SK-N-SH (cell line): ENCODE measurements at regions not wholly inside any gene's neighbourhood (a gene's known extent, or its start where the extent isn't known, plus 50 kb on each side); places are given as distances from the start of the nearest gene placed in this dataset.
"Not testable (repeated sequence)": the region's sequence is repeated elsewhere in the genome, so short reads cannot be mapped to it uniquely, and the experiment has no call there.

Source experiments
- CTCF ChIA-PET: fragments of 300-600, 350-600 bp; formaldehyde crosslinking; extraction: SDS; loops from one replicate; lab custom pipeline; 2021; lab: Yijun Ruan, JAX
- POLR2A ChIA-PET: fragments of 350-600 bp; sonication (Branson Sonifier 250); formaldehyde crosslinking; extraction: SDS; loops from one replicate; lab custom pipeline; 2020; ENCODE audit warnings: antibody characterized with exemption, inconsistent platforms; lab: Yijun Ruan, JAX
- DNase-seq: peaks from one replicate; pipeline ENCODE4 v3.0.0; 2012
- H2AFZ ChIP-seq: fragments of 200-600 bp; sonication (generic); 2 replicates; pipeline ENCODE4 v1.8.1; 2016; ENCODE audit warnings: antibody characterized with exemption, mild to moderate bottlenecking, low read depth
- H3F3A ChIP-seq: fragments of 200-600 bp; sonication (generic); replicated peaks from 2 replicates; pipeline ENCODE3; 2016; ENCODE audit warnings: antibody characterized with exemption, mild to moderate bottlenecking; ENCODE audit not compliant: insufficient read depth
- H3K27ac ChIP-seq, 2 experiments: fragments of 200-500 bp in 1 of 2; fragments of 200-600 bp in 1 of 2; sonication (Bioruptor generic) in 1 of 2; sonication (generic), shearing (Covaris generic) in 1 of 2; 2 replicates each; pipeline versions ENCODE4 v1.5.1 to v1.6.1; 2014 to 2016; ENCODE audit warnings: low read depth in 2 of 2, inconsistent platforms in 1 of 2, low read length in 1 of 2, mild to moderate bottlenecking in 1 of 2, mixed read lengths in 1 of 2
- H3K27me3 ChIP-seq: fragments of 200-600 bp; sonication (generic), shearing (Covaris generic); 2 replicates; pipeline ENCODE4 v1.6.1; 2016; ENCODE audit warnings: mixed run types; ENCODE audit not compliant: insufficient read depth
- H3K36me3 ChIP-seq, 2 experiments: fragments of 200-500 bp in 1 of 2; fragments of 200-600 bp in 1 of 2; sonication (Bioruptor generic) in 1 of 2; sonication (generic) in 1 of 2; replicated peaks in 1 of 2; 2 replicates each; pipeline versions ENCODE3 to v1.5.1; 2014 to 2016; ENCODE audit warnings: low read length in 1 of 2, mild to moderate bottlenecking in 1 of 2; ENCODE audit not compliant: insufficient read depth in 2 of 2, control insufficient read depth in 1 of 2
- H3K4me1 ChIP-seq, 2 experiments: fragments of 200-500 bp in 1 of 2; fragments of 200-600 bp in 1 of 2; sonication (Bioruptor generic) in 1 of 2; sonication (generic), shearing (Covaris generic) in 1 of 2; 2 replicates each; pipeline versions ENCODE4 v1.5.1 to v1.6.1; 2014 to 2016; ENCODE audit warnings: low read depth in 1 of 2, low read length in 1 of 2, mixed run types in 1 of 2; ENCODE audit not compliant: insufficient read depth in 2 of 2, control insufficient read depth in 1 of 2
- H3K4me2 ChIP-seq: fragments of 200-600 bp; sonication (generic), shearing (Covaris generic); 2 replicates; pipeline ENCODE4 v1.6.1; 2017; ENCODE audit warnings: mixed run types
- H3K4me3 ChIP-seq, 2 experiments: fragments of 200-500 bp in 1 of 2; fragments of 200-600 bp in 1 of 2; sonication (Bioruptor generic) in 1 of 2; sonication (generic), shearing (Covaris generic) in 1 of 2; 2 replicates each; pipeline versions ENCODE4 v1.5.1 to v1.8.1; 2014 to 2016; ENCODE audit warnings: low read depth in 2 of 2, inconsistent platforms in 1 of 2, low read length in 1 of 2, mild to moderate bottlenecking in 1 of 2, mixed read lengths in 1 of 2, moderate library complexity in 1 of 2
- H3K79me2 ChIP-seq: fragments of 200-600 bp; sonication (generic); 2 replicates; pipeline ENCODE4 v1.8.1; 2017; ENCODE audit warnings: mild to moderate bottlenecking; ENCODE audit not compliant: insufficient read depth
- H3K9ac ChIP-seq: fragments of 200-600 bp; sonication (generic); 2 replicates; pipeline ENCODE4 v1.6.1; 2017; ENCODE audit warnings: mixed run types
- H3K9me2 ChIP-seq: fragments of 200-600 bp; sonication (generic); 2 replicates; pipeline ENCODE4 v1.6.1; 2017; ENCODE audit warnings: mixed run types
- H3K9me3 ChIP-seq: fragments of 200-600 bp; sonication (generic); 2 replicates; pipeline ENCODE4 v1.6.1; 2017; ENCODE audit warnings: mixed run types, mild to moderate bottlenecking, moderate library complexity
- H4K20me1 ChIP-seq: fragments of 200-600 bp; sonication (generic); 2 replicates; pipeline ENCODE4 v1.6.1; 2017; ENCODE audit warnings: mild to moderate bottlenecking, mixed run types; ENCODE audit not compliant: insufficient read depth
- RAD21 ChIP-seq: IDR thresholded peaks from 2 replicates; pipeline ENCODE4 v1.6.1; 2012; ENCODE audit warnings: mild to moderate bottlenecking, low read length
- WGBS: methylation state at CpG from one replicate; pipeline ENCODE4 v1.1.6; 2017; ENCODE audit warnings: low lambda C conversion rate; 5-methylcytosine and 5-hydroxymethylcytosine counted together

GRCh38 chr1:243010719-243011118 lies 244.4 kb downstream of the CEP170 start:
- H3F3A ChIP-seq, H3K9ac ChIP-seq, H3K27ac ChIP-seq, H4K20me1 ChIP-seq, DNase-seq, H3K4me2 ChIP-seq, H3K4me1 ChIP-seq, H3K79me2 ChIP-seq, H2AFZ ChIP-seq, H3K36me3 ChIP-seq, H3K27me3 ChIP-seq, POLR2A ChIA-PET, CTCF ChIA-PET, H3K9me3 ChIP-seq, H3K4me3 ChIP-seq, H3K9me2 ChIP-seq: not testable (repeated sequence)
- TF ChIP-seq RAD21, result peak; percentile 29
- 0% methylated on average over 1 of the region's 3 CpGs for WGBS

DNA sequence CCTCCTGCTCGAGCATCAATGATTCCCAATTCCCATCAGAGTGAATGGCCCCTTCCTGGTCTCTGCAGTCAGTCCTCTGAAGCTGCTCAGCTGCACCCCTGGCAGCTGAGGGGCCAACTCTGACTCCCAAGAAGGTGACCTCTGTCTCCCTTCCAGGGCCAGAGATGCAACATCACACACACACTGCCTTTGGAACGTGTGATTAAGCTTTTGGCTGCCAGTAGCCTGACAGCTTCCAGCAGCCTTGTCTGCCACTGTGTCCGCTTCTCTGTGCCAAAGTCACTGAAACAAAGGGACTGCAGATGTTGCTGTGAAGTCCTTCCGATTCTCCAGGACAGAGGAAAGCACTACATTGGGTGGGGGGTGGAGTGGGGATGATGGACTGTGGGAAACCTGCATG lies 254.1 kb downstream of the CEP170 start:
- H3K27me3 ChIP-seq, H2AFZ ChIP-seq, H3K4me2 ChIP-seq, H3K4me3 ChIP-seq, H3K9ac ChIP-seq, H3K36me3 ChIP-seq, H4K20me1 ChIP-seq, POLR2A ChIA-PET, H3K9me2 ChIP-seq, CTCF ChIA-PET, H3K9me3 ChIP-seq, H3K4me1 ChIP-seq, H3F3A ChIP-seq, H3K27ac ChIP-seq, H3K79me2 ChIP-seq, DNase-seq: not testable (repeated sequence)
- WGBS, result 15% methylated on average over 3 of the region's 4 CpGs

DNA sequence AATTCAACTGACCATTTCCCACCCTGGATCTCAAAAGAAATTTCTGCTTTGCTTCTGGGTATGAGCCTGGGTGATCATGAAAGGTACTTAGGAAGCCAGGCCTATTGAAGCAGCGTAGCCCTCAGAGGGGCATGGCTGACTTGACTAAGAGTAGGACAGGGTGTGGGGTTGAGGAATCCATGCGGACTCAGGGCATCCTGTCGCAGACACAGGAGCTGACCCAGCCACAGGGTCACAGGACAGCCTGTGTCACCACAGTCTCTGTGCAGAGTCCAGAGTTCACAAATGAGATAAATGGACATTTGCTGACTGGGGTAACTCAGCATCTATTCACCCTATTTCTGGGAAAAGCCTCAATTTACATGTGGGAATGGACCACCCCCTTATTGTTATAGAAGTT lies 262.3 kb downstream of the CEP170 start:
- H3K4me2 ChIP-seq, H3K79me2 ChIP-seq, H3K4me3 ChIP-seq, H3K27ac ChIP-seq, POLR2A ChIA-PET, H4K20me1 ChIP-seq, DNase-seq, CTCF ChIA-PET, H3K36me3 ChIP-seq, H3K4me1 ChIP-seq, H2AFZ ChIP-seq, H3K9ac ChIP-seq, H3K27me3 ChIP-seq, H3K9me2 ChIP-seq, H3K9me3 ChIP-seq, H3F3A ChIP-seq: not testable (repeated sequence)
- 29% methylated on average over 2 of the region's 3 CpGs for WGBS

- POLR2A ChIA-PET, H3K9me3 ChIP-seq, H3K27ac ChIP-seq, H3K4me1 ChIP-seq, H3K79me2 ChIP-seq, H2AFZ ChIP-seq, DNase-seq, H3K4me3 ChIP-seq, H3K9ac ChIP-seq, H3K27me3 ChIP-seq, CTCF ChIA-PET, H4K20me1 ChIP-seq, H3F3A ChIP-seq, H3K9me2 ChIP-seq, H3K4me2 ChIP-seq, H3K36me3 ChIP-seq: not testable (repeated sequence)
- WGBS, result 47% methylated on average over 2 of the region's 3 CpGs
Observed at GRCh38 chr1:242985096-242985495, 270.0 kb downstream of the CEP170 start.

DNA sequence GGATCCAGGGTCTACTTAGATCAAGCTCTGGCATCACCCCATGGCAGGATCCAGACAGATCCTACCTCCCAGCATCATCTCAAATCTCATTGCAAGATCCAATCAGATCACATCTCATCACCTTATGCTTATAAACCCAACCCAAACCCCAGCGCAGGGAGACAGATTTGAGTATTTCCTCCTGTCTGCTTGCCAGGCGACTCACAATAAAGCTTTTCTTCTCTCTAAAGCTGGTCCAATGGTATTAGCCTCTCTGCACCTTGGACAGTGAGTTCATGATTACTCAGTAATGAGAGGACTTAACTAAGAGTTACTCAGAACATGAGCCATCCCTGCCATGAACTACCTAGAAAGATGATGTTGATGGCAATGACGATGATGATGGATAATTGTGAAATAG lies 281.7 kb downstream of the CEP170 start:
- H3K4me1 ChIP-seq, H3K9me2 ChIP-seq, CTCF ChIA-PET, H3K9ac ChIP-seq, H3F3A ChIP-seq, H2AFZ ChIP-seq, H3K27me3 ChIP-seq, H3K4me3 ChIP-seq, H3K27ac ChIP-seq, POLR2A ChIA-PET, H3K9me3 ChIP-seq, DNase-seq, H3K79me2 ChIP-seq, H3K36me3 ChIP-seq, H4K20me1 ChIP-seq, H3K4me2 ChIP-seq: not testable (repeated sequence)
- 35% methylated on average over 3 of the region's 3 CpGs for WGBS
